ENCODE measurements at regions not wholly inside any gene's neighbourhood (a gene's known extent, or its start where the extent isn't known, plus 50 kb on each side); places are given as distances from the start of the nearest gene placed in this dataset.

DNA sequence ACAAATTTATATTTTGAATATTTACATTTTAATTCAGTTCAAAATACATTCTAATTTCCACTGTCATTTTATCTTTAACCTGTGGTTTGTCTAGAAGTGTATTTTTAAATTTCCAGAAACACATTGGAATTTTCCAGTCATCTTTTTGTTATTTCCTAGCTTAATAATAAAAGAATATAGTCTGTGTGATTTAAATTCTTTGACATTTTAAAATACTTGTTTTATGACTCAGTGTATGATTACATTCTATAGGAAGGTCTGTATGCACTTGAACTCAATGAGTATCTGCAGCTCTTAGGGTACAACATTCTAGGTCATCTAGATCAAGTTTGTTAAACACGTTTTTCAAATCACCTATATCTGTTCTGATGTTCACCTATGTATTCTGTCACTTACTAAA, 88.3 kb upstream of the MBOAT2 start:
- Mint-ChIP-seq H3K27ac (ENCODE audit: unreplicated experiment) (no peak overlapping the region), H3K27me3 (ENCODE audit: unreplicated experiment) (peaks cover 2% of the 10 kb centered on the region), H3K4me3 (ENCODE audit: unreplicated experiment) (no peak overlapping the region), H3K9me3 (ENCODE audit: unreplicated experiment) (no peaks in the 10 kb centered on the region), H3K4me1 (ENCODE audit: unreplicated experiment) (peaks cover 7% of the 10 kb centered on the region), H3K36me3 (ENCODE audit: low read depth, unreplicated experiment) (no peaks in the 10 kb centered on the region)
- DNase-seq (ENCODE audit: low spot score), result no peak
- TF ChIP-seq CTCF (IDR thresholded peaks at IDR 0.05; ENCODE audit: unreplicated experiment), result no peak

- no peaks in the 10 kb centered on the region for H3K9me3 Mint-ChIP-seq (ENCODE audit: unreplicated experiment)
- no peaks in the 10 kb centered on the region for H3K36me3 Mint-ChIP-seq (ENCODE audit: low read depth, unreplicated experiment)
- H3K27ac Mint-ChIP-seq (ENCODE audit: unreplicated experiment), result no peak overlapping the region
- no peak for DNase-seq (ENCODE audit: low spot score)
- TF ChIP-seq CTCF (IDR thresholded peaks at IDR 0.05; ENCODE audit: unreplicated experiment), result no peak
- no peak overlapping the region for H3K4me3 Mint-ChIP-seq (ENCODE audit: unreplicated experiment)
- peaks cover 2% of the 10 kb centered on the region for H3K27me3 Mint-ChIP-seq (ENCODE audit: unreplicated experiment)
- H3K4me1 Mint-ChIP-seq (ENCODE audit: unreplicated experiment), result peaks cover 6% of the 10 kb centered on the region
These were observed 86.3 kb upstream of the MBOAT2 start for GRCh38 chr2:9089831-9090230.

- no peak overlapping the region for H3K27ac Mint-ChIP-seq (ENCODE audit: unreplicated experiment)
- H3K4me3 Mint-ChIP-seq (ENCODE audit: unreplicated experiment), result no peak overlapping the region
- peaks cover 5% of the 10 kb centered on the region for H3K36me3 Mint-ChIP-seq (ENCODE audit: low read depth, unreplicated experiment)
These were observed 83.7 kb upstream of the MBOAT2 start for GRCh38 chr2:9087121-9087681.

DNA sequence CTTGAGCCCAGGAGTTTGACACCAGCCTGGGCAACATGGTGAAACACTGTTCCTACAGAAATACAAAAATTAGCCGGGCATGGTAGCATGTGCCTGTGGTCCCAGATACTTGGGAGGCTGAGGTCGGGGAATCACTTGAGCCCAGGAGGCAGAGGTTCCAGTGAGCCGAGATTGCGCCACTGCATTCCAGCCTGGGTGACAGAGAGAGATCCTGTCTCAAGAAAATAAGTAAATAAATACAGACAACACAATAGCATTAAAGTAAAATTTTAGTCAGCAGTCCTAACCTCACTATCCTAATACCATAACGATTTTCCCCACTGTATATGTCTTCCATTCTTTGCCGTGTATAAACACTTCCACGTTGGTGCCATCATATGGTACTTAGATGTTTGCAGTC, 83.0 kb upstream of the MBOAT2 start:
- peaks cover 5% of the 10 kb centered on the region for H3K36me3 Mint-ChIP-seq (ENCODE audit: low read depth, unreplicated experiment)
- no peak for TF ChIP-seq CTCF (IDR thresholded peaks at IDR 0.05; ENCODE audit: unreplicated experiment)
- DNase-seq (ENCODE audit: low spot score), result no peak
- H3K27me3 Mint-ChIP-seq (ENCODE audit: unreplicated experiment), result no peaks in the 10 kb centered on the region
- peaks cover 2% of the 10 kb centered on the region for H3K4me1 Mint-ChIP-seq (ENCODE audit: unreplicated experiment)
- no peak overlapping the region for H3K27ac Mint-ChIP-seq (ENCODE audit: unreplicated experiment)
- H3K4me3 Mint-ChIP-seq (ENCODE audit: unreplicated experiment), result no peak overlapping the region
- no peaks in the 10 kb centered on the region for H3K9me3 Mint-ChIP-seq (ENCODE audit: unreplicated experiment)

More at GRCh38 chr2:9087121-9087681, 83.7 kb upstream of the MBOAT2 start:
- no peak for DNase-seq (ENCODE audit: low spot score)
- Mint-ChIP-seq H3K9me3 (ENCODE audit: unreplicated experiment) (no peaks in the 10 kb centered on the region), H3K4me1 (ENCODE audit: unreplicated experiment) (peaks cover 2% of the 10 kb centered on the region), H3K27me3 (ENCODE audit: unreplicated experiment) (no peaks in the 10 kb centered on the region)
- no peak for TF ChIP-seq CTCF (IDR thresholded peaks at IDR 0.05; ENCODE audit: unreplicated experiment)

DNA sequence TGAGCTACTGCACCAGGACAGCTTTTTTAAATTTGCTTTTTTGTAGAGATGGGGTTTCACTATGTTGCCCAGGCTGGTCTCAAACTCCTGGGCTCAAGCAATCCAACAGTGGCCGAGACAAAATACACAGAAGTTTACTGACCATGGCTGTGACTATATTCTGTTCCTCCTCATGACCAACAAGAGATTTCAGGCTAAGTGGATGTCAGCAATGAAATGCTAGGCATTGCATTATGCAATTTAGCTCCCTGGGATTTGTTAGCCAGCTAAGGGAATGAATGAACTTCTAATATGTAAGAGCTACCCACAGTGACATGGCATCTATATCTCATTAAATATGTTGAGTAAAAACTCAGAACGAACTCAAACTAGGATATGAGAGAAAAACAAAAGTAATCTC, 81.9 kb upstream of the MBOAT2 start:
- Mint-ChIP-seq H3K4me3 (ENCODE audit: unreplicated experiment) (no peak overlapping the region), H3K27me3 (ENCODE audit: unreplicated experiment) (no peaks in the 10 kb centered on the region), H3K9me3 (ENCODE audit: unreplicated experiment) (no peaks in the 10 kb centered on the region), H3K4me1 (ENCODE audit: unreplicated experiment) (peaks cover 2% of the 10 kb centered on the region), H3K36me3 (ENCODE audit: low read depth, unreplicated experiment) (peaks cover 8% of the 10 kb centered on the region), H3K27ac (ENCODE audit: unreplicated experiment) (no peak overlapping the region)
- DNase-seq (ENCODE audit: low spot score), result no peak
- TF ChIP-seq CTCF (IDR thresholded peaks at IDR 0.05; ENCODE audit: unreplicated experiment), result no peak
